ENCODE measurements at regions not wholly inside any gene's neighbourhood (a gene's known extent, or its start where the extent isn't known, plus 50 kb on each side); places are given as distances from the start of the nearest gene placed in this dataset.

GRCh38 chr5:56518820-56519219 lies 285.7 kb upstream of the ANKRD55 start:
- DNase-seq (ENCODE audit: low spot score), result no peak
- Histone ChIP-seq H3K27ac (no peak overlapping the region), H3K27me3 (replicated peaks; ENCODE audit: insufficient read depth) (no peaks in the 10 kb centered on the region), H3K36me3 (no peaks in the 10 kb centered on the region), H3K9me3 (no peaks in the 10 kb centered on the region), H3K4me1 (replicated peaks) (no peaks in the 10 kb centered on the region), H3K4me3 (no peak overlapping the region)
- TF ChIP-seq CTCF (IDR thresholded peaks at IDR 0.05), result no peak
- no peak for TF ChIP-seq POLR2AphosphoS5 (IDR thresholded peaks at IDR 0.05)
- no peak for TF ChIP-seq POLR2A (IDR thresholded peaks at IDR 0.05)
- WGBS, result 97% methylated on average over 4 of the region's 4 CpGs
- intact Hi-C loops (cut with DNase I), result no loop called here

- DNase-seq (ENCODE audit: low spot score), result peak; percentile 34
Observed at GRCh38 chr5:56517011-56517416, 283.9 kb upstream of the ANKRD55 start.

GRCh38 chr5:56516441-56516840 lies 283.3 kb upstream of the ANKRD55 start:
- TF ChIP-seq CTCF (IDR thresholded peaks at IDR 0.05), result no peak
- TF ChIP-seq POLR2AphosphoS5 (IDR thresholded peaks at IDR 0.05), result no peak
- TF ChIP-seq POLR2A (IDR thresholded peaks at IDR 0.05), result no peak
- intact Hi-C loops (cut with DNase I), result no loop called here
- 74% methylated on average over 5 of the region's 5 CpGs for WGBS
- Histone ChIP-seq H3K36me3 (no peaks in the 10 kb centered on the region), H3K9me3 (no peaks in the 10 kb centered on the region), H3K4me1 (replicated peaks) (no peaks in the 10 kb centered on the region), H3K27ac (peak overlapping the region in 1 of 2 donors; percentile 20), H3K27me3 (replicated peaks; ENCODE audit: insufficient read depth) (no peaks in the 10 kb centered on the region), H3K4me3 (no peak overlapping the region)
- DNase-seq (ENCODE audit: low spot score), result no peak

More at GRCh38 chr5:56517011-56517416, 283.9 kb upstream of the ANKRD55 start:
- intact Hi-C loops (cut with DNase I), result no loop called here
- Histone ChIP-seq H3K27ac (no peak overlapping the region), H3K9me3 (no peaks in the 10 kb centered on the region), H3K4me3 (no peak overlapping the region), H3K4me1 (replicated peaks) (no peaks in the 10 kb centered on the region), H3K36me3 (no peaks in the 10 kb centered on the region), H3K27me3 (replicated peaks; ENCODE audit: insufficient read depth) (no peaks in the 10 kb centered on the region)
- 25% methylated on average over 2 of the region's 2 CpGs for WGBS
- TF ChIP-seq CTCF (IDR thresholded peaks at IDR 0.05) (no peak), POLR2AphosphoS5 (IDR thresholded peaks at IDR 0.05) (no peak), POLR2A (IDR thresholded peaks at IDR 0.05) (no peak)

- intact Hi-C loops (cut with DNase I), result no loop called here
- 40% methylated on average over 2 of the region's 2 CpGs for WGBS
- no peaks in the 10 kb centered on the region for H3K36me3 ChIP-seq
- H3K27me3 ChIP-seq (replicated peaks; ENCODE audit: insufficient read depth), result no peaks in the 10 kb centered on the region
- no peaks in the 10 kb centered on the region for H3K9me3 ChIP-seq
- DNase-seq (ENCODE audit: low spot score), result no peak
- no peaks in the 10 kb centered on the region for H3K4me1 ChIP-seq (replicated peaks)
- no peak overlapping the region for H3K4me3 ChIP-seq
- TF ChIP-seq POLR2AphosphoS5 (IDR thresholded peaks at IDR 0.05) (peak; percentile 50), POLR2A (IDR thresholded peaks at IDR 0.05) (no peak)
- H3K27ac ChIP-seq, result no peak overlapping the region
Observed at GRCh38 chr5:56516035-56516434, 282.9 kb upstream of the ANKRD55 start.

GRCh38 chr5:56515011-56515410 lies 281.9 kb upstream of the ANKRD55 start:
- Histone ChIP-seq H3K4me1 (replicated peaks) (no peaks in the 10 kb centered on the region), H3K9me3 (no peaks in the 10 kb centered on the region), H3K27me3 (replicated peaks; ENCODE audit: insufficient read depth) (no peaks in the 10 kb centered on the region), H3K4me3 (no peak overlapping the region), H3K36me3 (no peaks in the 10 kb centered on the region), H3K27ac (no peak overlapping the region)
- DNase-seq (ENCODE audit: low spot score), result no peak
- WGBS, result 78% methylated on average over 8 of the region's 8 CpGs
- intact Hi-C loops (cut with DNase I), result no loop called here
- TF ChIP-seq POLR2AphosphoS5 (IDR thresholded peaks at IDR 0.05) (no peak), CTCF (IDR thresholded peaks at IDR 0.05) (no peak), POLR2A (IDR thresholded peaks at IDR 0.05) (no peak)

All from prostate gland (tissue), 2 donors.